Liver (tissue), 8 donors: ENCODE measurements at regions not wholly inside any gene's neighbourhood (a gene's known extent, or its start where the extent isn't known, plus 50 kb on each side); places are given as distances from the start of the nearest gene placed in this dataset.

Source experiments
- DNase-seq: peaks from one replicate; pipeline ENCODE4 v3.0.0-alpha.2; 2017; ENCODE audit warnings: low spot score
- H3K27ac ChIP-seq, 2 donors: one replicate each; pipeline ENCODE4 v1.7.0; 2013; ENCODE audit warnings: inconsistent platforms in 2 of 2, low read length in 2 of 2, control low read depth in 1 of 2, low read depth in 1 of 2, mild to moderate bottlenecking in 1 of 2
- H3K27me3 ChIP-seq, 4 donors: one replicate each; pipeline versions ENCODE4 v1.6.1 to v1.7.0; 2013; ENCODE audit warnings: low read length in 3 of 4, inconsistent platforms in 1 of 4, mild to moderate bottlenecking in 1 of 4, moderate library complexity in 1 of 4; ENCODE audit not compliant: control insufficient read depth in 4 of 4, insufficient read depth in 4 of 4
- H3K36me3 ChIP-seq, 4 donors: one replicate each; pipeline versions ENCODE4 v1.6.1 to v1.7.0; 2013; ENCODE audit warnings: low read length in 3 of 4, mild to moderate bottlenecking in 3 of 4, low read depth in 1 of 4, moderate library complexity in 1 of 4; ENCODE audit not compliant: control insufficient read depth in 4 of 4, insufficient read depth in 3 of 4
- H3K4me1 ChIP-seq, 4 donors: one replicate each; pipeline versions ENCODE4 v1.6.1 to v1.7.0; 2013; ENCODE audit warnings: low read length in 3 of 4, mild to moderate bottlenecking in 3 of 4, moderate library complexity in 1 of 4; ENCODE audit not compliant: control insufficient read depth in 4 of 4, insufficient read depth in 4 of 4
- H3K4me3 ChIP-seq, 3 donors: one replicate each; pipeline versions ENCODE4 v1.6.1 to v1.7.0; 2013; ENCODE audit warnings: low read length in 3 of 3, control low read depth in 1 of 3, low read depth in 1 of 3, mild to moderate bottlenecking in 1 of 3
- H3K9ac ChIP-seq, 2 donors: one replicate each; pipeline ENCODE4 v1.7.0; 2013; ENCODE audit warnings: low read length in 2 of 2, mild to moderate bottlenecking in 2 of 2, moderate library complexity in 2 of 2, control low read depth in 1 of 2, low read depth in 1 of 2
- H3K9me3 ChIP-seq, 4 donors: one replicate each; pipeline versions ENCODE4 v1.6.1 to v1.7.0; 2013; ENCODE audit warnings: low read length in 3 of 4; ENCODE audit not compliant: control insufficient read depth in 4 of 4
- FOXA2 ChIP-seq: IDR thresholded peaks from 2 replicates; pipeline ENCODE4 v1.6.1; 2016; ENCODE audit warnings: antibody characterized with exemption
- JUND ChIP-seq, 2 donors: IDR thresholded peaks; 2 replicates each; pipeline ENCODE4 v1.6.1; 2016; ENCODE audit warnings: antibody characterized with exemption in 2 of 2
- NR2F2 ChIP-seq: IDR thresholded peaks from 2 replicates; pipeline ENCODE4 v1.6.1; 2016; ENCODE audit warnings: antibody characterized with exemption
- RAD21 ChIP-seq, 2 donors: IDR thresholded peaks; 2 replicates each; pipeline ENCODE4 v1.6.1; 2016; ENCODE audit warnings: antibody characterized with exemption in 2 of 2, mild to moderate bottlenecking in 2 of 2
- SP1 ChIP-seq: IDR thresholded peaks from 2 replicates; pipeline ENCODE4 v1.6.1; 2018; ENCODE audit warnings: antibody characterized with exemption, mild to moderate bottlenecking
- YY1 ChIP-seq: IDR thresholded peaks from 2 replicates; pipeline ENCODE4 v1.6.1; 2016; ENCODE audit warnings: antibody characterized with exemption, mild to moderate bottlenecking
- WGBS: extraction: QIAGEN DNeasy Blood & Tissue Kit; methylation state at CpG from one replicate; pipeline ENCODE4 v1.1.7; 2013; 5-methylcytosine and 5-hydroxymethylcytosine counted together
- TF ChIP-seq, protein P1 (sequence below): IDR thresholded peaks from 2 replicates; pipeline ENCODE4 v1.6.1; 2016; ENCODE audit warnings: antibody characterized with exemption
- TF ChIP-seq, protein P2 (sequence below): IDR thresholded peaks from 2 replicates; pipeline ENCODE4 v1.6.1; 2016; ENCODE audit warnings: antibody characterized with exemption
- TF ChIP-seq, protein P3 (sequence below): IDR thresholded peaks from 2 replicates; pipeline ENCODE4 v1.6.1; 2016; ENCODE audit warnings: antibody characterized with exemption, mild to moderate bottlenecking
- TF ChIP-seq, protein P4 (sequence below): IDR thresholded peaks from 2 replicates; pipeline ENCODE4 v1.6.1; 2016; ENCODE audit warnings: antibody characterized with exemption
- TF ChIP-seq, protein P5 (sequence below): fragments of 150-350 bp; IDR thresholded peaks from 2 replicates; pipeline ENCODE4 v1.5.1; 2017; ENCODE audit warnings: improper control_type of control experiment, low read depth, low read length; ENCODE audit not compliant: missing input control
- donor health status: healthy.
- donor health status: healthy.
- donor health status: healthy.
- donor health status: healthy.
- donor health status: healthy.

GRCh38 chr10:35769795-35770194 is 127.7 kb upstream of the FZD8 start:
- TF ChIP-seq YY1 (no peak), FOXA2 (no peak), JUND (IDR thresholded peaks at IDR 0.05) (no peak)
- TF ChIP-seq, protein P1, sequence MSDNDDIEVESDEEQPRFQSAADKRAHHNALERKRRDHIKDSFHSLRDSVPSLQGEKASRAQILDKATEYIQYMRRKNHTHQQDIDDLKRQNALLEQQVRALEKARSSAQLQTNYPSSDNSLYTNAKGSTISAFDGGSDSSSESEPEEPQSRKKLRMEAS = no peak
- TF ChIP-seq, protein P2, sequence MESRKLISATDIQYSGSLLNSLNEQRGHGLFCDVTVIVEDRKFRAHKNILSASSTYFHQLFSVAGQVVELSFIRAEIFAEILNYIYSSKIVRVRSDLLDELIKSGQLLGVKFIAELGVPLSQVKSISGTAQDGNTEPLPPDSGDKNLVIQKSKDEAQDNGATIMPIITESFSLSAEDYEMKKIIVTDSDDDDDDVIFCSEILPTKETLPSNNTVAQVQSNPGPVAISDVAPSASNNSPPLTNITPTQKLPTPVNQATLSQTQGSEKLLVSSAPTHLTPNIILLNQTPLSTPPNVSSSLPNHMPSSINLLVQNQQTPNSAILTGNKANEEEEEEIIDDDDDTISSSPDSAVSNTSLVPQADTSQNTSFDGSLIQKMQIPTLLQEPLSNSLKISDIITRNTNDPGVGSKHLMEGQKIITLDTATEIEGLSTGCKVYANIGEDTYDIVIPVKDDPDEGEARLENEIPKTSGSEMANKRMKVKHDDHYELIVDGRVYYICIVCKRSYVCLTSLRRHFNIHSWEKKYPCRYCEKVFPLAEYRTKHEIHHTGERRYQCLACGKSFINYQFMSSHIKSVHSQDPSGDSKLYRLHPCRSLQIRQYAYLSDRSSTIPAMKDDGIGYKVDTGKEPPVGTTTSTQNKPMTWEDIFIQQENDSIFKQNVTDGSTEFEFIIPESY = no peak
- H3K4me1 ChIP-seq = peaks cover 0 to 6% (median under 1%) of the 10 kb centered on the region in 4 donors
- no peak overlapping the region for H3K27ac ChIP-seq
- no peaks in the 10 kb centered on the region for H3K9me3 ChIP-seq
- H3K36me3 ChIP-seq = no peaks in the 10 kb centered on the region
- no peak overlapping the region for H3K9ac ChIP-seq
- H3K4me3 ChIP-seq = no peak overlapping the region
- no peaks in the 10 kb centered on the region for H3K27me3 ChIP-seq
- no peak for DNase-seq

DNA sequence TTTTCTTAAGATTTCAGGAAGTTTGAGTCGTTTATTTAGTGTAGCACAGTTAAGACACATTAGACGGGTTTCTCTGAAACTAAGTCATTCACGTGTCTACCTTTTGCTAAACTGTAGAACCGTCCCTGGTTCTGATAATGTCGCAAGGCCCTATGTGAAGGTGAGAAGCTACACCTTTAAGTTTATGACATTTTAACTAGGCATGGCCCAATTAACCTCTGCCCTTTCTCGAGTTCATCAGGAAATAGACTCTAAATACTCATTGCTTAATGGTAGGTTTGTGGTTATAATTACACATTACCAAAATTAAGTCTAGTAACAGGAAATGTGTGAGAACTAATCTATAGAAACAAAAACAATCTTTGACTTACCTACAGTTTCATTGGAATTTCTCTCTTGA is 126.6 kb upstream of the FZD8 start:
- Histone ChIP-seq H3K4me3 (no peak overlapping the region), H3K9me3 (no peaks in the 10 kb centered on the region), H3K27me3 (no peaks in the 10 kb centered on the region), H3K4me1 (peaks cover 0 to 6% (median 1%) of the 10 kb centered on the region in 4 donors), H3K9ac (no peak overlapping the region), H3K27ac (no peak overlapping the region), H3K36me3 (no peaks in the 10 kb centered on the region)
- no peak for DNase-seq
- WGBS = 83% methylated on average over 6 of the region's 6 CpGs
- TF ChIP-seq, protein P1 = no peak
- TF ChIP-seq, protein P3, sequence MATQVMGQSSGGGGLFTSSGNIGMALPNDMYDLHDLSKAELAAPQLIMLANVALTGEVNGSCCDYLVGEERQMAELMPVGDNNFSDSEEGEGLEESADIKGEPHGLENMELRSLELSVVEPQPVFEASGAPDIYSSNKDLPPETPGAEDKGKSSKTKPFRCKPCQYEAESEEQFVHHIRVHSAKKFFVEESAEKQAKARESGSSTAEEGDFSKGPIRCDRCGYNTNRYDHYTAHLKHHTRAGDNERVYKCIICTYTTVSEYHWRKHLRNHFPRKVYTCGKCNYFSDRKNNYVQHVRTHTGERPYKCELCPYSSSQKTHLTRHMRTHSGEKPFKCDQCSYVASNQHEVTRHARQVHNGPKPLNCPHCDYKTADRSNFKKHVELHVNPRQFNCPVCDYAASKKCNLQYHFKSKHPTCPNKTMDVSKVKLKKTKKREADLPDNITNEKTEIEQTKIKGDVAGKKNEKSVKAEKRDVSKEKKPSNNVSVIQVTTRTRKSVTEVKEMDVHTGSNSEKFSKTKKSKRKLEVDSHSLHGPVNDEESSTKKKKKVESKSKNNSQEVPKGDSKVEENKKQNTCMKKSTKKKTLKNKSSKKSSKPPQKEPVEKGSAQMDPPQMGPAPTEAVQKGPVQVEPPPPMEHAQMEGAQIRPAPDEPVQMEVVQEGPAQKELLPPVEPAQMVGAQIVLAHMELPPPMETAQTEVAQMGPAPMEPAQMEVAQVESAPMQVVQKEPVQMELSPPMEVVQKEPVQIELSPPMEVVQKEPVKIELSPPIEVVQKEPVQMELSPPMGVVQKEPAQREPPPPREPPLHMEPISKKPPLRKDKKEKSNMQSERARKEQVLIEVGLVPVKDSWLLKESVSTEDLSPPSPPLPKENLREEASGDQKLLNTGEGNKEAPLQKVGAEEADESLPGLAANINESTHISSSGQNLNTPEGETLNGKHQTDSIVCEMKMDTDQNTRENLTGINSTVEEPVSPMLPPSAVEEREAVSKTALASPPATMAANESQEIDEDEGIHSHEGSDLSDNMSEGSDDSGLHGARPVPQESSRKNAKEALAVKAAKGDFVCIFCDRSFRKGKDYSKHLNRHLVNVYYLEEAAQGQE = no peak
- TF ChIP-seq, protein P4, sequence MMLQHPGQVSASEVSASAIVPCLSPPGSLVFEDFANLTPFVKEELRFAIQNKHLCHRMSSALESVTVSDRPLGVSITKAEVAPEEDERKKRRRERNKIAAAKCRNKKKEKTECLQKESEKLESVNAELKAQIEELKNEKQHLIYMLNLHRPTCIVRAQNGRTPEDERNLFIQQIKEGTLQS = no peak
- TF ChIP-seq RAD21 (IDR thresholded peaks at IDR 0.05) = no peak

DNA sequence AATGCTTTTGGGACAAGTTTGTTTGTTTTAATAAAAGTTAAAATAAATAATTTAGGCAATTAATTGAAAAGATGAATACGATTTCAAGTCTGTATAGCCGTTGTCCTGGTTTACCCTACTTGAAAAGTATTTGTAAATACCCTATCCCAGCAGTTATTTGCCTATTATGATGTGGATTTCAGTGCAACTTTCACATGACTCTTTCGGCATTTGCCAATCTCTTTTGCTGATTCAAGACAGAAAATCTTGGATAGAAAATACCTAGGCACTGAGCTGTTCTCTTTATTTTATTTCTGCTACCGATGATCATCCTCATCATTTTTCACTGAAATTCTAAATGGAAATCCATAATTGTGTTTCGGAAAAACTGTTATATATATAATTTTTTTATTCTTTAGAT is 125.9 kb upstream of the FZD8 start:
- Histone ChIP-seq H3K36me3 (no peaks in the 10 kb centered on the region), H3K9me3 (no peaks in the 10 kb centered on the region), H3K27ac (no peak overlapping the region), H3K27me3 (no peaks in the 10 kb centered on the region), H3K4me3 (no peak overlapping the region), H3K4me1 (peaks cover 0 to 6% (median 1%) of the 10 kb centered on the region in 4 donors), H3K9ac (no peak overlapping the region)
- no peak for DNase-seq
- WGBS = 56% methylated on average over 5 of the region's 5 CpGs
- TF ChIP-seq FOXA2 (no peak), RAD21 (IDR thresholded peaks at IDR 0.05) (no peak), NR2F2 (no peak), JUND (IDR thresholded peaks at IDR 0.05) (no peak), YY1 (no peak), SP1 (no peak)
- TF ChIP-seq, protein P3 = no peak
- TF ChIP-seq, protein P4 = no peak
- TF ChIP-seq, protein P5, sequence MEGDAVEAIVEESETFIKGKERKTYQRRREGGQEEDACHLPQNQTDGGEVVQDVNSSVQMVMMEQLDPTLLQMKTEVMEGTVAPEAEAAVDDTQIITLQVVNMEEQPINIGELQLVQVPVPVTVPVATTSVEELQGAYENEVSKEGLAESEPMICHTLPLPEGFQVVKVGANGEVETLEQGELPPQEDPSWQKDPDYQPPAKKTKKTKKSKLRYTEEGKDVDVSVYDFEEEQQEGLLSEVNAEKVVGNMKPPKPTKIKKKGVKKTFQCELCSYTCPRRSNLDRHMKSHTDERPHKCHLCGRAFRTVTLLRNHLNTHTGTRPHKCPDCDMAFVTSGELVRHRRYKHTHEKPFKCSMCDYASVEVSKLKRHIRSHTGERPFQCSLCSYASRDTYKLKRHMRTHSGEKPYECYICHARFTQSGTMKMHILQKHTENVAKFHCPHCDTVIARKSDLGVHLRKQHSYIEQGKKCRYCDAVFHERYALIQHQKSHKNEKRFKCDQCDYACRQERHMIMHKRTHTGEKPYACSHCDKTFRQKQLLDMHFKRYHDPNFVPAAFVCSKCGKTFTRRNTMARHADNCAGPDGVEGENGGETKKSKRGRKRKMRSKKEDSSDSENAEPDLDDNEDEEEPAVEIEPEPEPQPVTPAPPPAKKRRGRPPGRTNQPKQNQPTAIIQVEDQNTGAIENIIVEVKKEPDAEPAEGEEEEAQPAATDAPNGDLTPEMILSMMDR = no peak
